Liver (tissue), 3 donors: ENCODE measurements at regions not wholly inside any gene's neighbourhood (a gene's known extent, or its start where the extent isn't known, plus 50 kb on each side); places are given as distances from the start of the nearest gene placed in this dataset.

Experiments
- ATF3 ChIP-seq: IDR thresholded peaks from 2 replicates; pipeline ENCODE4 v1.6.1; 2016; ENCODE audit warnings: antibody characterized with exemption
- CTCF ChIP-seq: fragments of 150-350 bp; IDR thresholded peaks from 2 replicates; pipeline ENCODE4 v1.5.1; 2017; ENCODE audit warnings: improper control_type of control experiment, low read depth, low read length; ENCODE audit not compliant: missing input control
- MAX ChIP-seq: IDR thresholded peaks from 2 replicates; pipeline ENCODE4 v1.6.1; 2016; ENCODE audit warnings: antibody characterized with exemption
- donor health status: healthy.
- donor health status: healthy.

- TF ChIP-seq ATF3 (no peak), CTCF (no peak), MAX (no peak)
These were observed 257.3 kb upstream of the CXCR4 start for GRCh38 chr2:136375017-136375901.
